GM12872 (cell line): ENCODE measurements at regions not wholly inside any gene's neighbourhood (a gene's known extent, or its start where the extent isn't known, plus 50 kb on each side); places are given as distances from the start of the nearest gene placed in this dataset.

Experiments used
- CTCF ChIP-seq: IDR thresholded peaks from 3 replicates; pipeline ENCODE4 v1.5.1; 2011; ENCODE audit warnings: low read depth, mild to moderate bottlenecking, low read length, moderate library complexity; ENCODE audit not compliant: insufficient read depth

GRCh38 chr2:236516708-236517107 lies 52.9 kb upstream of the ACKR3 start:
- no peak for TF ChIP-seq CTCF

DNA sequence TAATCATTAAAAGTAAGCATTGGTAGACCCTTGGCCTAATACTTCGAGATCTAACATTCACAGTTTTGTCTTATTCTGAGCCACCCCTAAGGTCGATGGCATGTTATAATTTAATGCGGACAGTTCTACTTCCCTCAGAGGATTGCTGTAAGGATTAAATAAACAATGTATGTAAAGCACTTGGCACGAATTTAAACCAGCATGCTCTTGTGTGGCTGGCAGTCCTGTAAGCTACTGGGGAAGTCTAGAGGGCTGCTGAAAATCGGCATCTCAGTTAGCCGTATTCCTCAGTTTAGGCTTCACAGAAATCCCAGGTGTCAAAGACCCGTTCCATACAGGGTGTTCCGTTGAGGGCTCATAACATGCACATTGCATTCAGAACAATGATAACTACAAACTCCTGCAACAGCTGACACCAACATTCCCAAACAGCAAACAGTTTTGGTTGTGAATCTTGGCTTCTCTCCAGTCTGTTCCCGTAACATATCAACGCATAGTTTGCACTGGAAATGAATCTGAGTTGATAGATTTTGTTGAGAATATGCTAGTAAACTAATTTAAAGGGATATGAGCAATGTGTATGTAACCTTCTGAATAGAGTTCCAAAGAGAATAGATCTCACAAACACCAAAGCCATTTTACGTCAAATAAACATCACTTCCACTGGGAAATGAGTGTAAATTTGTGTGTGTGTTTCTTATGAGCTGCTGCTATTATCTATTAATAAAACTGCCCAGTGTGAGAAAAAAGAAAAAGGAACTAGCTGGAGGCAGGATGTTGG lies 52.2 kb upstream of the ACKR3 start:
- no peak for TF ChIP-seq CTCF
